ENCODE measurements at regions not wholly inside any gene's neighbourhood (a gene's known extent, or its start where the extent isn't known, plus 50 kb on each side); places are given as distances from the start of the nearest gene placed in this dataset.

GRCh38 chrX:11864171-11864570 is 106.1 kb downstream of the MSL3 start:
- in situ Hi-C loops (cut with HindIII; ENCODE audit: extremely low pct_ligation_motif_present, low pct_unique_long_range_greater_than_20kb) (no loop called here), intact Hi-C loops (cut with micrococcal nuclease; ENCODE audit: unreplicated experiment) (no loop called here)
- TF ChIP-seq GPN1 (CRISPR knock-in tag; IDR thresholded peaks at IDR 0.05; ENCODE audit: borderline replicate concordance) (no peak), ZBTB21 (CRISPR knock-in tag; IDR thresholded peaks at IDR 0.05) (no peak), MYC (CRISPR knock-in tag; IDR thresholded peaks at IDR 0.05; ENCODE audit: borderline replicate concordance) (no peak), ZNF724P (CRISPR knock-in tag; IDR thresholded peaks at IDR 0.05; ENCODE audit: borderline replicate concordance) (no peak), ARNT (IDR thresholded peaks at IDR 0.05) (no peak), ZNF615 (CRISPR knock-in tag; IDR thresholded peaks at IDR 0.05; ENCODE audit: borderline replicate concordance) (no peak), ZNF382 (CRISPR knock-in tag; IDR thresholded peaks at IDR 0.05; ENCODE audit: borderline replicate concordance) (no peak)
- BruUV-seq (replicated peaks) = no TSS peak
- no peaks in the 10 kb centered on the region for H3K9me3 ChIP-seq (ENCODE audit: low read length)
- FAIRE-seq (no peak), ATAC-seq (no peak), DNase-seq (ENCODE audit: low spot score) (no peak)
- H3K27me3 ChIP-seq (ENCODE audit: control insufficient read depth in 1 of 2, insufficient read depth in 2 of 2, low read length in 2 of 2) = no peaks in the 10 kb centered on the region
- no peak overlapping the region for H3K27ac ChIP-seq (ENCODE audit: extremely low read length, insufficient read depth, low read length)
- no peaks in the 10 kb centered on the region for H3K4me1 ChIP-seq (ENCODE audit: insufficient read depth, low read length)
- H3K4me2 ChIP-seq (ENCODE audit: low read depth, low read length) = no peak overlapping the region
- H3K4me3 ChIP-seq (replicated peaks in 1 of 3; ENCODE audit: insufficient read depth in 1 of 3, low read depth in 2 of 3, low read length in 3 of 3) = no peak overlapping the region
- 34% methylated on average over 2 of the region's 2 CpGs for WGBS (ENCODE audit: low lambda C conversion rate)
- ChIA-PET CTCF (ENCODE audit: low intra/inter-chr PET ratio, low total read pairs) (no interaction called here), POLR2A (no interaction called here)
- no peaks in the 10 kb centered on the region for H4K20me1 ChIP-seq (ENCODE audit: insufficient read depth, low read length)
- H2AFZ ChIP-seq (ENCODE audit: low read length) = no peak overlapping the region
- H3K79me2 ChIP-seq (ENCODE audit: insufficient read depth, low read length) = no peaks in the 10 kb centered on the region
- H3K9ac ChIP-seq (ENCODE audit: insufficient read depth, low read depth, low read length) = no peak overlapping the region
- no peaks in the 10 kb centered on the region for H3K36me3 ChIP-seq (replicated peaks in 1 of 2; ENCODE audit: control insufficient read depth in 1 of 2, insufficient read depth in 2 of 2, low read length in 2 of 2)

GRCh38 chrX:11867610-11868345 is 109.7 kb downstream of the MSL3 start:
- no peaks in the 10 kb centered on the region for H3K27me3 ChIP-seq (ENCODE audit: control insufficient read depth in 1 of 2, insufficient read depth in 2 of 2, low read length in 2 of 2)
- CTCF ChIA-PET (ENCODE audit: low intra/inter-chr PET ratio, low total read pairs) = no interaction called here
- WGBS (ENCODE audit: low lambda C conversion rate) = 2% methylated on average over 4 of the region's 7 CpGs
- in situ Hi-C loops (cut with HindIII; ENCODE audit: extremely low pct_ligation_motif_present, low pct_unique_long_range_greater_than_20kb) = no loop called here
- no peaks in the 10 kb centered on the region for H3K79me2 ChIP-seq (ENCODE audit: insufficient read depth, low read length)
- H3K36me3 ChIP-seq (replicated peaks in 1 of 2; ENCODE audit: control insufficient read depth in 1 of 2, insufficient read depth in 2 of 2, low read length in 2 of 2) = no peaks in the 10 kb centered on the region
- no peak overlapping the region for H3K27ac ChIP-seq (ENCODE audit: extremely low read length, insufficient read depth, low read length)
- no peak overlapping the region for H2AFZ ChIP-seq (ENCODE audit: low read length)
- H4K20me1 ChIP-seq (ENCODE audit: insufficient read depth, low read length) = no peaks in the 10 kb centered on the region
- H3K4me1 ChIP-seq (ENCODE audit: insufficient read depth, low read length) = no peaks in the 10 kb centered on the region
- intact Hi-C loops (cut with micrococcal nuclease; ENCODE audit: unreplicated experiment) = no loop called here
- BruUV-seq (replicated peaks) = no TSS peak
- FAIRE-seq (no peak), ATAC-seq (no peak), DNase-seq (ENCODE audit: low spot score) (no peak)
- H3K9me3 ChIP-seq (ENCODE audit: low read length) = no peaks in the 10 kb centered on the region
- H3K9ac ChIP-seq (ENCODE audit: insufficient read depth, low read depth, low read length) = no peak overlapping the region
- no peak overlapping the region for H3K4me3 ChIP-seq (replicated peaks in 1 of 3; ENCODE audit: insufficient read depth in 1 of 3, low read depth in 2 of 3, low read length in 3 of 3)
- POLR2A ChIA-PET = no interaction called here
- no peak overlapping the region for H3K4me2 ChIP-seq (ENCODE audit: low read depth, low read length)
- TF ChIP-seq NFE2L2 (IDR thresholded peaks at IDR 0.05; ENCODE audit: low read length) (peak; percentile 55; the same call in 1 of the 2 replicates), SMARCE1 (IDR thresholded peaks at IDR 0.05; ENCODE audit: borderline replicate concordance) (no peak), ZFP36 (IDR thresholded peaks at IDR 0.05; ENCODE audit: borderline replicate concordance, low read depth, low read length, partially characterized antibody) (no peak), ZNF639 (CRISPR knock-in tag; conservative IDR thresholded peaks at IDR 0.05) (no peak), PRMT3 (CRISPR knock-in tag; IDR thresholded peaks at IDR 0.05; ENCODE audit: borderline replicate concordance, low read depth) (no peak), ZNF574 (CRISPR knock-in tag; IDR thresholded peaks at IDR 0.05) (no peak), ZFX (CRISPR knock-in tag; IDR thresholded peaks at IDR 0.05; ENCODE audit: low read depth) (no peak), ARNT (IDR thresholded peaks at IDR 0.05) (no peak), ZMYM4 (CRISPR knock-in tag; IDR thresholded peaks at IDR 0.05) (no peak)

Measured in HepG2 (cell line).